ENCODE measurements at regions not wholly inside any gene's neighbourhood (a gene's known extent, or its start where the extent isn't known, plus 50 kb on each side); places are given as distances from the start of the nearest gene placed in this dataset.
A peak's percentile ranks its signal among the peaks of the same experiment; 100 is the strongest.

DNA sequence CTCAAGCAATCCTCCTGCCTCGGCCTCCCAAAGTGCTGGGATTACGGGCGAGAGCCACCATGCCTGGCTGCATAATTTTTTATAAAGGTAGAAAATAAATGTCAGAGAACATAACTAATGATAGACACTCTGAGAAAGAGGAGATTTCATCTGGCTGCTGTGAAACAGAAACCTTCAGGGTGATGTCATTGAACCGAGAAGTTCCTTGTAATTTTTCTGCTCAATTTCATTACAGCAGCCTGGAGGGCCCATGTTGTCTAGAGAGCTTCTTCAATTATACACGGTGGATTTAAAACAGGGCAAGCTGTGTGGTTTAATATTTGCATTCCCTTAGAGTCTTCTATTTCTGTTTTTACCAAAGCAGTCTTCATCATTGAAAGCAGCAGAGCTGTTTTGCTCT is 64.3 kb upstream of the MORC3 start:
- WGBS, 2 experiments (ENCODE audit: insufficient coverage in 1 of 2, insufficient read length in 1 of 2), result 94 to 99% methylated on average over 5 of the region's 5 CpGs
- Histone ChIP-seq H3K4me1 (ENCODE audit: control insufficient read depth, insufficient read depth, low read length) (peaks cover 3% of the 10 kb centered on the region), H3K27ac (ENCODE audit: low read depth, low read length) (no peak overlapping the region), H3K27me3 (ENCODE audit: control insufficient read depth, insufficient read depth, low read length, poor library complexity, severe bottlenecking) (no peaks in the 10 kb centered on the region), H3K9ac (ENCODE audit: extremely low read depth, low read length, poor library complexity, severe bottlenecking) (no peak overlapping the region), H3K36me3 (ENCODE audit: control insufficient read depth, insufficient read depth, low read length) (no peaks in the 10 kb centered on the region), H3K9me3 (ENCODE audit: control insufficient read depth, low read length) (no peaks in the 10 kb centered on the region), H3K4me3 (ENCODE audit: low read length) (no peak overlapping the region)
- H3K9me3 Mint-ChIP-seq, result no peaks in the 10 kb centered on the region
- H3K4me1 Mint-ChIP-seq, result peaks cover 12% of the 10 kb centered on the region
- H3K4me3 Mint-ChIP-seq, result no peak overlapping the region
- H3K27me3 Mint-ChIP-seq (ENCODE audit: insufficient read depth), result no peaks in the 10 kb centered on the region
- peaks cover 7% of the 10 kb centered on the region for H3K36me3 Mint-ChIP-seq (ENCODE audit: low read depth)
- DNase-seq, result no peak
- no peak overlapping the region for H3K27ac Mint-ChIP-seq
- TF ChIP-seq, protein P1, sequence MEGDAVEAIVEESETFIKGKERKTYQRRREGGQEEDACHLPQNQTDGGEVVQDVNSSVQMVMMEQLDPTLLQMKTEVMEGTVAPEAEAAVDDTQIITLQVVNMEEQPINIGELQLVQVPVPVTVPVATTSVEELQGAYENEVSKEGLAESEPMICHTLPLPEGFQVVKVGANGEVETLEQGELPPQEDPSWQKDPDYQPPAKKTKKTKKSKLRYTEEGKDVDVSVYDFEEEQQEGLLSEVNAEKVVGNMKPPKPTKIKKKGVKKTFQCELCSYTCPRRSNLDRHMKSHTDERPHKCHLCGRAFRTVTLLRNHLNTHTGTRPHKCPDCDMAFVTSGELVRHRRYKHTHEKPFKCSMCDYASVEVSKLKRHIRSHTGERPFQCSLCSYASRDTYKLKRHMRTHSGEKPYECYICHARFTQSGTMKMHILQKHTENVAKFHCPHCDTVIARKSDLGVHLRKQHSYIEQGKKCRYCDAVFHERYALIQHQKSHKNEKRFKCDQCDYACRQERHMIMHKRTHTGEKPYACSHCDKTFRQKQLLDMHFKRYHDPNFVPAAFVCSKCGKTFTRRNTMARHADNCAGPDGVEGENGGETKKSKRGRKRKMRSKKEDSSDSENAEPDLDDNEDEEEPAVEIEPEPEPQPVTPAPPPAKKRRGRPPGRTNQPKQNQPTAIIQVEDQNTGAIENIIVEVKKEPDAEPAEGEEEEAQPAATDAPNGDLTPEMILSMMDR (conservative IDR thresholded peaks at IDR 0.05), result no peak

DNA sequence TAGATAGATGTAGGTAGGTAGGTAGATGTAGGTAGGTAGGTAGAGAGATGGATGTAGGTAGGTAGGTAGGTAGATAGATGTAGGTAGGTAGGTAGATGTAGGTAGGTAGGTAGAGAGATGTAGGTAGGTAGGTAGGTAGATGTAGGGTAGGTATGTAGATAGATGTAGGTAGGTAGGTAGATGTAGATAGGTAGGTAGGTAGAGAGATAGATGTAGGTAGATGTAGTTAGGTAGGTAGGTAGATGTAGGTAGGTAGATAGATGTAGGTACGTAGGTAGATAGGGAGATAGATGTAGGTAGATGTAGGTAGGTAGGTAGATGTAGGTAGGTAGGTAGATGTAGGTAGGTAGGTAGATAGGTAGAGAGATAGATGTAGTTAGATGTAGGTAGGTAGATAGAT is 62.3 kb upstream of the MORC3 start:
- H3K4me1 Mint-ChIP-seq, result peaks cover 8% of the 10 kb centered on the region
- Histone ChIP-seq H3K9ac (ENCODE audit: extremely low read depth, low read length, poor library complexity, severe bottlenecking) (no peak overlapping the region), H3K4me1 (ENCODE audit: control insufficient read depth, insufficient read depth, low read length) (no peaks in the 10 kb centered on the region), H3K27me3 (ENCODE audit: control insufficient read depth, insufficient read depth, low read length, poor library complexity, severe bottlenecking) (no peaks in the 10 kb centered on the region), H3K9me3 (ENCODE audit: control insufficient read depth, low read length) (no peaks in the 10 kb centered on the region), H3K4me3 (ENCODE audit: low read length) (no peak overlapping the region), H3K36me3 (ENCODE audit: control insufficient read depth, insufficient read depth, low read length) (no peaks in the 10 kb centered on the region), H3K27ac (ENCODE audit: low read depth, low read length) (no peak overlapping the region)
- WGBS, 2 experiments (ENCODE audit: insufficient coverage in 1 of 2, insufficient read length in 1 of 2), result 89 to 100% methylated on average over 1 of the region's 1 CpG
- no peaks in the 10 kb centered on the region for H3K27me3 Mint-ChIP-seq (ENCODE audit: insufficient read depth)
- no peak overlapping the region for H3K27ac Mint-ChIP-seq
- no peak overlapping the region for H3K4me3 Mint-ChIP-seq
- no peak for DNase-seq
- TF ChIP-seq, protein P1 (conservative IDR thresholded peaks at IDR 0.05), result no peak
- peaks cover 4% of the 10 kb centered on the region for H3K36me3 Mint-ChIP-seq (ENCODE audit: low read depth)
- H3K9me3 Mint-ChIP-seq, result no peaks in the 10 kb centered on the region

DNA sequence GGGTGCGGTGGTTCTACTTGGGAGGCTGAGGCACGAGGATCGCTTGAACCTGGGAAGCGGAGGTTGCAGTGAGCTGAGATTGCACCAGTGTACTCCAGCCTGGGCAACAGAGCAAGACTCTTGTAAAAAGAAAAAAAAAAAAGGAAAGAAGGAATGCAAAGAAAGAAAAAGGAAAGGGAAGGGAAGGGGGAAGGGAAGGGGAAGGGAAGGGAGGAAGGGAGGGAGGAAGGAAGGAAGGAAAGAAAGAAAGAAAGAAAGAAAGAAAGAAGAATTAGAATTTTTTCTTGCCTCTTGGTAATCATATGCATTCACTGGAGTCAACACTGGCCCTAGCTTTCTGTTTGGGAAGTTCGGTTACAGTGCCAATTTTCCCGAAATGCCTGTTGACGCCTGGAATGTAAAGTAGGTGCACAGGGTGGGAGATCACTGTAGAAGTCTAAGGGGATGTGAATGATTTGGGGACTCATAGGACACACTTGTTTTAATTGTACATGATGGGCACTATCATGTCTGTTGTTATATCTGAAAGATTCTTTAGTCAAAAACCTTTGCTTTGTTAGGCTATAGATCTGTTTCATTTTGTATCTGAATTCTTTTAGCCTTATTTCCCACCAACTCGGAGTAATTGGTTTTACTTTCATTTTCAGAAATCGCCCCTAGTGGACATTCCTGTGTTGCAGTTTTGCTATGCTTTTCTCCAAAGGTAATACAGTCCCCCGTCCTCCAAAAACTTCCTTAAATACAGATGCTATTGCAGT is 59.8 kb upstream of the MORC3 start:
- Histone ChIP-seq H3K9ac (ENCODE audit: extremely low read depth, low read length, poor library complexity, severe bottlenecking) (no peak overlapping the region), H3K4me1 (ENCODE audit: control insufficient read depth, insufficient read depth, low read length) (no peaks in the 10 kb centered on the region), H3K4me3 (ENCODE audit: low read length) (no peak overlapping the region), H3K27me3 (ENCODE audit: control insufficient read depth, insufficient read depth, low read length, poor library complexity, severe bottlenecking) (no peaks in the 10 kb centered on the region), H3K36me3 (ENCODE audit: control insufficient read depth, insufficient read depth, low read length) (no peaks in the 10 kb centered on the region), H3K27ac (ENCODE audit: low read depth, low read length) (no peak overlapping the region), H3K9me3 (ENCODE audit: control insufficient read depth, low read length) (no peaks in the 10 kb centered on the region)
- Mint-ChIP-seq H3K36me3 (ENCODE audit: low read depth) (peaks cover 3% of the 10 kb centered on the region), H3K9me3 (no peaks in the 10 kb centered on the region), H3K4me1 (no peaks in the 10 kb centered on the region), H3K27me3 (ENCODE audit: insufficient read depth) (no peaks in the 10 kb centered on the region), H3K4me3 (no peak overlapping the region), H3K27ac (no peak overlapping the region)
- WGBS, 2 experiments (ENCODE audit: insufficient coverage in 1 of 2, insufficient read length in 1 of 2), result 67 to 77% methylated on average over 5 to 10 of the region's 10 CpGs
- TF ChIP-seq, protein P1 (conservative IDR thresholded peaks at IDR 0.05), result peak; percentile 80
- peak; percentile 63 for DNase-seq
